ENCODE measurements at regions not wholly inside any gene's neighbourhood (a gene's known extent, or its start where the extent isn't known, plus 50 kb on each side); places are given as distances from the start of the nearest gene placed in this dataset.

- no peak for DNase-seq (ENCODE audit: insufficient read length, low spot score)
- FAIRE-seq = no peak
- no peak for TF ChIP-seq CTCF (IDR thresholded peaks at IDR 0.05; ENCODE audit: insufficient read depth, missing control alignments)
Measured at GRCh38 chr5:110846398-110847001, 107.7 kb downstream of the SLC25A46 start.

- no peak for TF ChIP-seq CTCF (IDR thresholded peaks at IDR 0.05; ENCODE audit: insufficient read depth, missing control alignments)
- no peak for FAIRE-seq
Measured at GRCh38 chr5:110851357-110851756, 112.5 kb downstream of the SLC25A46 start.

GRCh38 chr5:110852053-110852452 is 113.2 kb downstream of the SLC25A46 start:
- no peak for TF ChIP-seq CTCF (IDR thresholded peaks at IDR 0.05; ENCODE audit: insufficient read depth, missing control alignments)
- FAIRE-seq = no peak
- no peak for DNase-seq (ENCODE audit: insufficient read length, low spot score)

More at GRCh38 chr5:110851357-110851756, 112.5 kb downstream of the SLC25A46 start:
- no peak for DNase-seq (ENCODE audit: insufficient read length, low spot score)

GRCh38 chr5:110852541-110852940 is 113.7 kb downstream of the SLC25A46 start:
- FAIRE-seq (no peak), DNase-seq (ENCODE audit: insufficient read length, low spot score) (no peak)
- TF ChIP-seq CTCF (IDR thresholded peaks at IDR 0.05; ENCODE audit: insufficient read depth, missing control alignments) = no peak

- DNase-seq (ENCODE audit: insufficient read length, low spot score) = no peak
- TF ChIP-seq CTCF (IDR thresholded peaks at IDR 0.05; ENCODE audit: insufficient read depth, missing control alignments) = no peak
- no peak for FAIRE-seq
Measured at GRCh38 chr5:110853267-110853666, 114.5 kb downstream of the SLC25A46 start.

- DNase-seq (ENCODE audit: insufficient read length, low spot score) = no peak
- no peak for TF ChIP-seq CTCF (IDR thresholded peaks at IDR 0.05; ENCODE audit: insufficient read depth, missing control alignments)
- no peak for FAIRE-seq
Measured at GRCh38 chr5:110854200-110854599, 115.4 kb downstream of the SLC25A46 start.

- no peak for FAIRE-seq
- DNase-seq (ENCODE audit: insufficient read length, low spot score) = no peak
- no peak for TF ChIP-seq CTCF (IDR thresholded peaks at IDR 0.05; ENCODE audit: insufficient read depth, missing control alignments)
Measured at GRCh38 chr5:110855961-110856360, 117.2 kb downstream of the SLC25A46 start.
